ENCODE measurements at regions not wholly inside any gene's neighbourhood (a gene's known extent, or its start where the extent isn't known, plus 50 kb on each side); places are given as distances from the start of the nearest gene placed in this dataset.
"Not testable (repeated sequence)": the region's sequence is repeated elsewhere in the genome, so short reads cannot be mapped to it uniquely, and the experiment has no call there.

DNA sequence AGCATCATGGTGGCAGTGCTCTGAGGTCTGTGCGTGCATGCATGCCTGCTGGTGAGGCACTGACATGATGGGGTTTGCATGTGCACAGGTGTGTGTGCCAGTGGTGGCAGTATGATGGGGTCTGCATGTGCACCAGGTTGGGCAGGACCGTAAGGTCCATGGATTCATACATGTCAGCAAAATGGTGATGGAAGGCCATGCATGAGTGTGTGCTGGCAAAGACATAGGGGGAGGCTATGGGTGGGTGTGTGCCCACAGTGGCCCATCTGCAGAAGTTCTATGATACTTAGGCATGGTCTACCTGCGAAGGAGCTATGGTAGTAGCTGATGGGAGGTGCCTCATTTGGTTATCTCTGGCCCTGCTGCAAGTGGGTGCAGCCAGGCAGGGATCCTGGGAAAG lies 348.0 kb upstream of the TARS1 start:
- Histone ChIP-seq H3K27me3 (replicated peaks; ENCODE audit: control insufficient read depth, insufficient read depth, low read length) (no peaks in the 10 kb centered on the region), H3K36me3 (ENCODE audit: control insufficient read depth, insufficient read depth, low read length) (no peaks in the 10 kb centered on the region), H3K4me3 (replicated peaks; ENCODE audit: low read depth, low read length) (no peak overlapping the region)
- TF ChIP-seq, protein P1, sequence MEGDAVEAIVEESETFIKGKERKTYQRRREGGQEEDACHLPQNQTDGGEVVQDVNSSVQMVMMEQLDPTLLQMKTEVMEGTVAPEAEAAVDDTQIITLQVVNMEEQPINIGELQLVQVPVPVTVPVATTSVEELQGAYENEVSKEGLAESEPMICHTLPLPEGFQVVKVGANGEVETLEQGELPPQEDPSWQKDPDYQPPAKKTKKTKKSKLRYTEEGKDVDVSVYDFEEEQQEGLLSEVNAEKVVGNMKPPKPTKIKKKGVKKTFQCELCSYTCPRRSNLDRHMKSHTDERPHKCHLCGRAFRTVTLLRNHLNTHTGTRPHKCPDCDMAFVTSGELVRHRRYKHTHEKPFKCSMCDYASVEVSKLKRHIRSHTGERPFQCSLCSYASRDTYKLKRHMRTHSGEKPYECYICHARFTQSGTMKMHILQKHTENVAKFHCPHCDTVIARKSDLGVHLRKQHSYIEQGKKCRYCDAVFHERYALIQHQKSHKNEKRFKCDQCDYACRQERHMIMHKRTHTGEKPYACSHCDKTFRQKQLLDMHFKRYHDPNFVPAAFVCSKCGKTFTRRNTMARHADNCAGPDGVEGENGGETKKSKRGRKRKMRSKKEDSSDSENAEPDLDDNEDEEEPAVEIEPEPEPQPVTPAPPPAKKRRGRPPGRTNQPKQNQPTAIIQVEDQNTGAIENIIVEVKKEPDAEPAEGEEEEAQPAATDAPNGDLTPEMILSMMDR (IDR thresholded peaks at IDR 0.05; ENCODE audit: insufficient read depth, low read length, poor library complexity, severe bottlenecking), result no peak
- no peak for DNase-seq (ENCODE audit: extremely low read depth, insufficient read length)

- TF ChIP-seq, protein P1 (IDR thresholded peaks at IDR 0.05; ENCODE audit: insufficient read depth, low read length, poor library complexity, severe bottlenecking), result no peak
- no peak for DNase-seq (ENCODE audit: extremely low read depth, insufficient read length)
- Histone ChIP-seq H3K27me3 (replicated peaks; ENCODE audit: control insufficient read depth, insufficient read depth, low read length) (no peaks in the 10 kb centered on the region), H3K36me3 (ENCODE audit: control insufficient read depth, insufficient read depth, low read length) (no peaks in the 10 kb centered on the region), H3K4me3 (replicated peaks; ENCODE audit: low read depth, low read length) (no peak overlapping the region)
Observed at GRCh38 chr5:33102551-33102950, 338.2 kb upstream of the TARS1 start.

- TF ChIP-seq, protein P1 (IDR thresholded peaks at IDR 0.05; ENCODE audit: insufficient read depth, low read length, poor library complexity, severe bottlenecking), result no peak
- no peak for DNase-seq (ENCODE audit: extremely low read depth, insufficient read length)
- H3K36me3 ChIP-seq (ENCODE audit: control insufficient read depth, insufficient read depth, low read length), result no peaks in the 10 kb centered on the region
- no peak overlapping the region for H3K4me3 ChIP-seq (replicated peaks; ENCODE audit: low read depth, low read length)
- H3K27me3 ChIP-seq (replicated peaks; ENCODE audit: control insufficient read depth, insufficient read depth, low read length), result no peaks in the 10 kb centered on the region
Observed at GRCh38 chr5:33105521-33105941, 335.2 kb upstream of the TARS1 start.

DNA sequence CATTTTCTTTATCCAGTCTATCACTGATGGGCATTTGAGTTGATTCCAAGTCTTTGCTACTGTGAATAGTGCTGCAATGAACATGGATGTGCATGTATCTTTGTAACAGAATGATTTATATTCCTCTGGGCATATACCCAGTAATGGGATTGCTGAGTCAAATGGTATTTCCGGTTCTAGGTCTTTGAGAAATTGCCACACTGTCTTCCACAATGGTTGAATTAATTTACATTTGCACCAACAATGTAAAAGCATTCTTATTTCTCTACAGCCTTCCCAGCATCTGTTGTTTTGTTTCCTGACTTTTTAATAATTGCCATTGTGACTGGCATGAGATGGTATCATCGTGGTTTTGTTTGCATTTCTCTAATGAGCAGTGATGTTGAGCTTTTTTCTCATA lies 330.3 kb upstream of the TARS1 start:
- not testable (repeated sequence) for H3K27me3 ChIP-seq (replicated peaks; ENCODE audit: control insufficient read depth, insufficient read depth, low read length); H3K4me3 ChIP-seq (replicated peaks; ENCODE audit: low read depth, low read length); DNase-seq (ENCODE audit: extremely low read depth, insufficient read length); H3K36me3 ChIP-seq (ENCODE audit: control insufficient read depth, insufficient read depth, low read length)

GRCh38 chr5:33114361-33114760 lies 326.4 kb upstream of the TARS1 start:
- TF ChIP-seq, protein P1 (IDR thresholded peaks at IDR 0.05; ENCODE audit: insufficient read depth, low read length, poor library complexity, severe bottlenecking), result no peak
- no peak overlapping the region for H3K4me3 ChIP-seq (replicated peaks; ENCODE audit: low read depth, low read length)
- no peak for DNase-seq (ENCODE audit: extremely low read depth, insufficient read length)
- H3K27me3 ChIP-seq (replicated peaks; ENCODE audit: control insufficient read depth, insufficient read depth, low read length), result no peaks in the 10 kb centered on the region
- no peaks in the 10 kb centered on the region for H3K36me3 ChIP-seq (ENCODE audit: control insufficient read depth, insufficient read depth, low read length)

- H3K36me3 ChIP-seq (ENCODE audit: control insufficient read depth, insufficient read depth, low read length), result no peaks in the 10 kb centered on the region
- no peaks in the 10 kb centered on the region for H3K27me3 ChIP-seq (replicated peaks; ENCODE audit: control insufficient read depth, insufficient read depth, low read length)
- TF ChIP-seq, protein P1 (IDR thresholded peaks at IDR 0.05; ENCODE audit: insufficient read depth, low read length, poor library complexity, severe bottlenecking), result no peak
- no peak overlapping the region for H3K4me3 ChIP-seq (replicated peaks; ENCODE audit: low read depth, low read length)
- no peak for DNase-seq (ENCODE audit: extremely low read depth, insufficient read length)
Observed at GRCh38 chr5:33115467-33115866, 325.3 kb upstream of the TARS1 start.

All from GM06990 (cell line).